Stimulated activated CD8-positive, alpha-beta memory T cell treated with anti-CD3 and anti-CD28 coated beads, Interleukin-7, amount 100 ng/mL, for 48 hours (primary cell): ENCODE measurements at regions not wholly inside any gene's neighbourhood (a gene's known extent, or its start where the extent isn't known, plus 50 kb on each side); places are given as distances from the start of the nearest gene placed in this dataset.

Experiments used
- DNase-seq, 2 donors: peaks; one replicate each; pipeline ENCODE4 v3.0.0-alpha.2; 2020; ENCODE audit warnings: low read depth in 1 of 2; ENCODE audit errors: extremely low read depth in 1 of 2

- no peak for DNase-seq
Observed at GRCh38 chr2:19300961-19301360, 57.5 kb downstream of the OSR1 start.

DNA sequence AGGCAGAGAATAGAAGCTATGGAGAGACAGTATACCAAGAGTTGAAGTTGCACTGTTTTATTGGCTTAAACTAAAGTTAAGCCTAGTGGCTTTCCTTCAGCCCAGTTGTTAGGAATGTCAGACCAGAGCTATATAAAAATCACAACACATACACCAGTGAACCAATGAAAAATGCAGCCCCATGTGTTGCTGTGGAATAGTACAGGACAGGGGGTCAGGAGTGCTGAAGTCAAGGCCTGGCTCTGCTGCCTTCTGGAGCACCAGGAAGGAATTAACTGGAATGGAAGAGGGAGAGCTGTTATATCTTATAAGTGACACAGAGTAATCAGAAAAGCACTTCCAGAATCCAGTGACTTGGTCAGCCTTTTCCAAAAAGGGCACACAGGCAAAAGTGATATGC lies 58.9 kb downstream of the OSR1 start:
- no peak for DNase-seq

- no peak for DNase-seq
Observed at GRCh38 chr2:19299032-19299431, 59.4 kb downstream of the OSR1 start.

DNA sequence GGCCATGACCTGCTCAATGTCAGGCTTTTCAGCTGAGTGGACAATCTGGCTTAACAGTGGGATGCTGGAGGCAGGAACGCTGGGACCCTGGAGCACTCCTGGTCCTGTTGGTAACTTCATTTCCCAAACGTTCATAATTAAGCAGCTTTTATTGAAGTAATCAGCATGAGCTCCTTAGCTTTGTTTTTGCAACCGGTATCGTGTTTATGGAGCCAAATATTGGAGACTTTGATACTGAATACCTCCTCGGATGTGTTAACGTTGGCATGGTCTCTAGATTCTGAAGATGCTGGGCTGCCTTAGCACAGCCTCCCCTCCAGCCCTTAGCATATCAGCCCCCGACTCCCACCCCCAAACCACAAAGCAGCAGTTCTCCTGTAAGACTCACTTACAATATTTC lies 60.7 kb downstream of the OSR1 start:
- DNase-seq, result no peak

- no peak for DNase-seq
Observed at GRCh38 chr2:19295998-19296502, 62.4 kb downstream of the OSR1 start.

- no peak for DNase-seq
Observed at GRCh38 chr2:19292007-19292406, 66.4 kb downstream of the OSR1 start.

DNA sequence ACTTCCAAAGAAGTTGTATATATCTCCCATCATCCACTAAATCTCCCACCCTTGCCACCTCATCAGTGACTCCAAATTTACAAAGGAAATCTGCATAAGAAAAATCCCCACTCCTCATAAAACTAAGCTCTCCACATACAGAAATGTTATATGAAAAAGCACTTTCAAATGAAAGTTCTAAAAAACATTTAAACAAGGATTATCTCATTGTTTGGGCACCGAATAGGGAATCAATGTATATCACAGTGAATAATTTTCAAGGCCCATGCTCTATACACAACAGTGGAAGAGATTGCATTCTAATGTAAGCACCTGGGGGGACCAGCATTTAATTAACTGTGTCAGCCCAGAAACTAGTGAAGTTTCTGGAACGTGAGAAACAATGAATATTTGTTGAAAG lies 70.1 kb downstream of the OSR1 start:
- no peak for DNase-seq

DNA sequence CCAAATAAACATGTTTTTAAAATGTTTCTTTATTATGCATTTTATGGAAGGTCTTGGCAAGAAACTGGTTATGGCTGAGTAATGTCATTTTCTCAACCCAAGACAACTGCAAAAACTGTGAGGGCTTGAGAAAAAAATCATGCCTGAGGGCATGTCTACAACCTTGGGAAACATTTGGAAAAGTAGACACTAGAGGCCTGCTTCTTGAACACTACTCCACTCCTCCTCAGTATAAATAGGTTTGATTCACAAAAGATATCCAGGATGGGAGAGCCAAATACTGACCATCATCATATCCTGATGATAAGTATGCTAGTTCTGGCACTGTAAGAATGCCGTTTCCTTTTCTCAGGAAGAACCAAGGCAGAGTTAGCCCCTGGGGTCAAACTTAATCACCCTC lies 71.1 kb downstream of the OSR1 start:
- DNase-seq, result no peak

DNA sequence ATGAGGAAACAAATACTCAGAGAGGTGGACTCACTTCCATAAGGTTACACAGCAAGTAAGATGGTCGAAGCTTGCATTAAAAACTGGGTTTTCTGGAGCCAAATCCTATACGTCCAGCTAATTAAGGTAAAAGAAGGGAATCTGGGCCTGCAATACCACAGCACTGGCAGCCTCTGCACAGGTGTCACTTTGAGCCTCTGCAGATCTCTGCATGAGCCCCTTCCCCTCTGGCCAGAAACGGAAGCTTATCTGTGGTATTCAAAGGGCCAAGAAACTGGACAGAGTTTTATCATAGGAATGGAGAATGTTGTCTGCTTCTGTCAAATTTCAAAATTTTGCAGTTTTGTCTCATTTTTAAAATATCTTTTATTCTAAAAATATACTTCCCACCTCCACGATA lies 76.1 kb downstream of the OSR1 start:
- no peak for DNase-seq

DNA sequence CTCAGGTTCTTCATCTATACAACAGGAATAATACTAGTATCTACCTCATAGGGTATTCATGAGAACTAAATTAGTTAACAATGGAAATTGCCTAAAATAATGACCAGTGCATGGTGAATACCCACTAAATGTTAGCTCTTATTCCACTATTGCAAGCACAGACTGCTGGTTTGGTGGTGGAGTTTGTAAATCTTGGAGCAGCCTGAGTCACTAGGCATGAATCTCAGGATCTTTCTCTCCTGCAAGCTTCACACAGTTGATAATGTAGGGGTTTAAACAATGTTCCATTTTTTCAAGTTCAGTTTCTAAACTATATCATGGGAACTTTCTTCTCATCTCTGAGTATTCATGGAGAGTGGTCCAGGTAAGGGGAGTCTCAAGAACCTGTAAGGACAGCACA lies 84.0 kb downstream of the OSR1 start:
- DNase-seq, result no peak

- no peak for DNase-seq
Observed at GRCh38 chr2:19272941-19273470, 85.4 kb downstream of the OSR1 start.

- DNase-seq, result no peak
Observed at GRCh38 chr2:19272039-19272438, 86.4 kb downstream of the OSR1 start.

DNA sequence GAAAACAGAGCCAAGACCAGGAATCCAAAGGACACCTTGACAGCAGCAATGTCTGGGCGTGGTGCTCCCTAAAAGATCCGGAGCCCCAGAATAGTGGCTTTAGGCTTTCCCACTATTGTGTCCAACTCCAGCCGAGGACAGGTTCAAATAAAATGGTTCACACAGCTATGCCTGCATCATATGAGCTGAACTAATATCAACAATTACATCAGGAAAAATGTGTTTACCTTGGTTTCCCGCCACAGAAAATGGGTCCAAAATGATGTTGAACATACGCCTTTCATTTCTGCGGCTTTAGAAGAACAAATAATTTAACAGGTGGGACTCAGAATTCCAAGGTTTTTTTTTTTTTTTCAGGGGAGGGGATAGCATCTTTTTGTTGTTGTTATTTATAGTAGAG lies 93.6 kb downstream of the OSR1 start:
- no peak for DNase-seq

DNA sequence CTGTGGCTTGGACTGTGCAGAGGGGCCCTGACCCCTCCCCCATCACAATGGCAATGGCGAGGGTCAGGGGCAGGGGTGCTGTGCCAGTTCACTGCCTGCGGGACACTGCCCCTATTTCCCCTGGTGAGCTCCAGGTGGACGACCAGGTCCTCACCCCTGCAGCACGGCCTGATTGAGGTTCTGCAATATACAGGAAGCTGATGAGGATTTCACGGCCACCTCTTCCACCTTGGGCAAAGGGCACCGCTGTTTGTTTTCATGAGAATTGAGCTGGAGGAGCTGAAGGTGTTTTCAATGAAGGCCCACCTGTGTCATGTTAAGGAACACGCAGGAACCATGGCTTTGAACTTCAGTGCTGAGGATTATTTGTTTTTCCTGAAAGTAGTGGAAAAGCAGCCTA lies 96.3 kb downstream of the OSR1 start:
- no peak for DNase-seq

DNA sequence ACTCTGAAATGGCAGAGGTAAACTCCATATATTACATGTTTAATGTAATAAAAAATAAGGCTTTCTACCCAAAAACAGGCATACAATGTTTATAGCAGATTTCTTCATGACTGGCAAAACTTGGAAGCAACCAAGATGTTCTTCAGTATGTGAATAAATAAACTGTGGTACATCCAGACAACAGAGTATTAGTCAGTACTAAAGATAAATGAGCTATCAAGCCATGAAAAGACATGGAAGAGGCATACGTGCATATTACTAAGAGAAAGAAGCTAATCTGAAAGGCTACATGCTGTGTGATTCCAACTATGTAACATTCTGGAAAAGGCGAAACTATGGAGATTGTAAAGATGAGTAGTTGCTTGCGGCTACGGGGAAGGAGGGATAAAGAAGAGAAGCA lies 97.4 kb downstream of the OSR1 start:
- no peak for DNase-seq

DNA sequence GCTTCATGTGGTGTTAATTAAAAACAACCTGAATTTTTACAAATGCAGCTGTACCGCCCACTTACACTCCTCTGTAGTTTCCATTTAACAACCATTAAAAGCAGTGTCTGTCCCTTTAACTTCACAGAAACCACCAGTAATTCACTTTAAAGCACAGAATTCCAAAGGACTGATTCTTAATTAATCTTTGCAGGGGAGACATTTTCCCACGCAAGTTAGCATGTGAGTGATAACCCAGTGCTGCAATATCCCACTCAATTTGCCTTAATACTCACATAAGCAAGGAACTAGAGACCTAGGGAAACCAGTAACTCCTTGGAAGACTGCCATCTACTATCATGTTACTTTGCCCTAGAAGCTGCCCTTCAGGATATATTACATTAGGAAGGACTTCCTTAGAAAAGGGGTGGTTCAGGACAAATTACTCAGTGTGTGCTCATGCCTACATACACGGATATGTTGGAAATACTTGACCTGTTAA lies 102.3 kb downstream of the OSR1 start:
- DNase-seq, result no peak

- no peak for DNase-seq
Observed at GRCh38 chr2:19255481-19255880, 102.9 kb downstream of the OSR1 start.

GRCh38 chr2:19251554-19251953 lies 106.9 kb downstream of the OSR1 start:
- no peak for DNase-seq

- no peak for DNase-seq
Observed at GRCh38 chr2:19250906-19251305, 107.5 kb downstream of the OSR1 start.

GRCh38 chr2:19247186-19247585 lies 111.2 kb downstream of the OSR1 start:
- no peak for DNase-seq

DNA sequence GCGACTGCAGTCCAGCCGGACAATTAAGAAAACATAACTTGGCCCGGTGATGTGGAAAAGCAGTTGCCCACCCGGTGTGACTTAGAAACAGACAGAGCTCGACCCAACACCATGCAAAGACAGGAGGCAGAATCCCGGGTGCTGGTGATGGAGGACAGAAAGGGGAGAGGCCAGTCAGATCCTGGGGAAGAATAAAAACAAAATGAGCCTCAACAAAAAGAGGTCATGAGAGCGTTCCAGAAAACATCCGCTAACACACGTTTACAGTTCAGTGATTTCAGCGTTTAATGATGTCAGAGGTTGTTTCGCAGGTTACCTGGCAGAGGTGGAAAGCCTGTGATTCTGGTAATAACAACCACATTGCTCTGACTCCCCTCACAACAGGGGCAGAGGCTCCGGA lies 111.9 kb downstream of the OSR1 start:
- DNase-seq, result no peak

- DNase-seq, result no peak
Observed at GRCh38 chr2:19244460-19245363, 113.7 kb downstream of the OSR1 start.
